ENCODE measurements at regions not wholly inside any gene's neighbourhood (a gene's known extent, or its start where the extent isn't known, plus 50 kb on each side); places are given as distances from the start of the nearest gene placed in this dataset.

- ATAC-seq (no peak), DNase-seq (no peak)
Observed at GRCh38 chr22:22094514-22094913, 111.9 kb upstream of the TOP3B start.

GRCh38 chr22:22093743-22094142, 111.2 kb upstream of the TOP3B start:
- no peak for DNase-seq
- ATAC-seq, result no peak

GRCh38 chr22:22092974-22093373, 110.4 kb upstream of the TOP3B start:
- ATAC-seq, result no peak
- DNase-seq, result no peak

- no peak for DNase-seq
- no peak for ATAC-seq
Observed at GRCh38 chr22:22092101-22092500, 109.5 kb upstream of the TOP3B start.

GRCh38 chr22:22091400-22091878, 108.9 kb upstream of the TOP3B start:
- no peak for ATAC-seq

GRCh38 chr22:22090650-22091399, 108.2 kb upstream of the TOP3B start:
- ATAC-seq, result no peak

More at GRCh38 chr22:22091400-22091878, 108.9 kb upstream of the TOP3B start:
- no peak for DNase-seq

GRCh38 chr22:22089459-22090308, 107.1 kb upstream of the TOP3B start:
- no peak for DNase-seq
- ATAC-seq, result no peak

More at GRCh38 chr22:22090650-22091399, 108.2 kb upstream of the TOP3B start:
- no peak for DNase-seq

- DNase-seq (no peak), ATAC-seq (no peak)
Observed at GRCh38 chr22:22088658-22089458, 106.3 kb upstream of the TOP3B start.

GRCh38 chr22:22087854-22088657, 105.5 kb upstream of the TOP3B start:
- DNase-seq (no peak), ATAC-seq (no peak)

- DNase-seq (no peak), ATAC-seq (no peak)
Observed at GRCh38 chr22:22086501-22087158, 104.0 kb upstream of the TOP3B start.

GRCh38 chr22:22085702-22086500, 103.3 kb upstream of the TOP3B start:
- no peak for ATAC-seq
- no peak for DNase-seq

GRCh38 chr22:22084089-22084711, 101.6 kb upstream of the TOP3B start:
- DNase-seq, result no peak
- no peak for ATAC-seq

- no peak for DNase-seq
- ATAC-seq, result no peak
Observed at GRCh38 chr22:22082960-22083359, 100.4 kb upstream of the TOP3B start.

GRCh38 chr22:22082229-22082835, 99.7 kb upstream of the TOP3B start:
- no peak for DNase-seq
- ATAC-seq, result no peak

GRCh38 chr22:22080270-22080669, 97.7 kb upstream of the TOP3B start:
- DNase-seq (no peak), ATAC-seq (no peak)

- no peak for ATAC-seq
- DNase-seq, result no peak
Observed at GRCh38 chr22:22079404-22080148, 97.0 kb upstream of the TOP3B start.

- ATAC-seq (no peak), DNase-seq (no peak)
Observed at GRCh38 chr22:22078329-22078728, 95.7 kb upstream of the TOP3B start.

- ATAC-seq, result no peak
Observed at GRCh38 chr22:22076932-22077703, 94.5 kb upstream of the TOP3B start.

More at GRCh38 chr22:22076932-22077703, 94.5 kb upstream of the TOP3B start:
- no peak for DNase-seq
